ENCODE measurements at regions not wholly inside any gene's neighbourhood (a gene's known extent, or its start where the extent isn't known, plus 50 kb on each side); places are given as distances from the start of the nearest gene placed in this dataset.

- TF ChIP-seq, protein P1, sequence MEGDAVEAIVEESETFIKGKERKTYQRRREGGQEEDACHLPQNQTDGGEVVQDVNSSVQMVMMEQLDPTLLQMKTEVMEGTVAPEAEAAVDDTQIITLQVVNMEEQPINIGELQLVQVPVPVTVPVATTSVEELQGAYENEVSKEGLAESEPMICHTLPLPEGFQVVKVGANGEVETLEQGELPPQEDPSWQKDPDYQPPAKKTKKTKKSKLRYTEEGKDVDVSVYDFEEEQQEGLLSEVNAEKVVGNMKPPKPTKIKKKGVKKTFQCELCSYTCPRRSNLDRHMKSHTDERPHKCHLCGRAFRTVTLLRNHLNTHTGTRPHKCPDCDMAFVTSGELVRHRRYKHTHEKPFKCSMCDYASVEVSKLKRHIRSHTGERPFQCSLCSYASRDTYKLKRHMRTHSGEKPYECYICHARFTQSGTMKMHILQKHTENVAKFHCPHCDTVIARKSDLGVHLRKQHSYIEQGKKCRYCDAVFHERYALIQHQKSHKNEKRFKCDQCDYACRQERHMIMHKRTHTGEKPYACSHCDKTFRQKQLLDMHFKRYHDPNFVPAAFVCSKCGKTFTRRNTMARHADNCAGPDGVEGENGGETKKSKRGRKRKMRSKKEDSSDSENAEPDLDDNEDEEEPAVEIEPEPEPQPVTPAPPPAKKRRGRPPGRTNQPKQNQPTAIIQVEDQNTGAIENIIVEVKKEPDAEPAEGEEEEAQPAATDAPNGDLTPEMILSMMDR (IDR thresholded peaks at IDR 0.05) = no peak
- TF ChIP-seq POLR2A (IDR thresholded peaks at IDR 0.05) = no peak
Measured at GRCh38 chr20:58084966-58085365, 143.5 kb downstream of the ANKRD60 start.

Measured in uterus (tissue), 2 donors.